Loucy (cell line): ENCODE measurements at regions not wholly inside any gene's neighbourhood (a gene's known extent, or its start where the extent isn't known, plus 50 kb on each side); places are given as distances from the start of the nearest gene placed in this dataset.

Experiments
- CTCF ChIP-seq: fragments of 200-600 bp; sonication (generic); conservative IDR thresholded peaks from 2 replicates; pipeline ENCODE4 v1.5.1; 2014; ENCODE audit warnings: mild to moderate bottlenecking, antibody characterized with exemption, low read length
- EZH2phosphoT487 ChIP-seq: fragments of 200-600 bp; IDR thresholded peaks from 2 replicates; pipeline ENCODE4 v1.6.1; 2018; ENCODE audit warnings: antibody characterized with exemption, mild to moderate bottlenecking, moderate library complexity, borderline replicate concordance

GRCh38 chr13:76470991-76471390 lies 415.2 kb downstream of the KCTD12 start:
- no peak for TF ChIP-seq CTCF
- TF ChIP-seq EZH2phosphoT487 = no peak
